IMR-90 (cell line): ENCODE measurements at regions not wholly inside any gene's neighbourhood (a gene's known extent, or its start where the extent isn't known, plus 50 kb on each side); places are given as distances from the start of the nearest gene placed in this dataset.

Experiments
- ATAC-seq: fragments of 200-7000 bp; cut with Tn5 transposase; 2 replicates; pipeline ENCODE4 v1.9.1; 2020; ENCODE audit warnings: low read depth, mild to moderate bottlenecking, moderate library complexity
- BruUV-seq: library from RNA; stranded (reverse); fragments of 400-500 nt; replicated peaks from 2 replicates; lab custom pipeline; 2021; lab: Mats Ljungman, UMichigan
- CTCF ChIA-PET: fragments of 300-600 bp; formaldehyde crosslinking; extraction: SDS; loops from one replicate; lab custom pipeline; 2021; ENCODE audit warnings: antibody characterized with exemption; lab: Yijun Ruan, JAX
- POLR2A ChIA-PET: fragments of 300-600 bp; sonication (Branson Sonifier 250); formaldehyde crosslinking; loops from one replicate; lab custom pipeline; 2022; ENCODE audit warnings: antibody characterized with exemption; ENCODE audit not compliant: unreplicated experiment; lab: Charles Lee
- DNase-seq: peaks from one replicate; pipeline ENCODE4 v3.0.0; 2013
- H2AFZ ChIP-seq: replicated peaks from 2 replicates; pipeline ENCODE3; 2013; ENCODE audit warnings: low read length, mild to moderate bottlenecking; ENCODE audit not compliant: poor library complexity
- H2AK5ac ChIP-seq: 2 replicates; pipeline ENCODE4 v1.6.1; 2013; ENCODE audit warnings: low read depth, low read length, inconsistent platforms
- H2AK9ac ChIP-seq: replicated peaks from 2 replicates; pipeline ENCODE3; 2013; ENCODE audit warnings: mild to moderate bottlenecking, low read depth, low read length, moderate library complexity; ENCODE audit not compliant: poor library complexity
- H2BK120ac ChIP-seq: 2 replicates; pipeline ENCODE4 v1.6.1; 2013; ENCODE audit warnings: low read depth, low read length, inconsistent platforms
- H2BK15ac ChIP-seq: 3 replicates; pipeline ENCODE4 v1.6.1; 2013; ENCODE audit warnings: low read depth, low read length, inconsistent platforms
- H2BK20ac ChIP-seq: 2 replicates; pipeline ENCODE4 v1.6.1; 2013; ENCODE audit warnings: low read depth, mild to moderate bottlenecking, inconsistent platforms, low read length, moderate library complexity
- H2BK5ac ChIP-seq: 2 replicates; pipeline ENCODE4 v1.6.1; 2013; ENCODE audit warnings: mild to moderate bottlenecking, low read depth, low read length, inconsistent platforms; ENCODE audit not compliant: poor library complexity, severe bottlenecking
- H3K14ac ChIP-seq: replicated peaks from 2 replicates; pipeline ENCODE4 v1.6.1; 2013; ENCODE audit warnings: low read depth, low read length, inconsistent platforms
- H3K18ac ChIP-seq: 2 replicates; pipeline ENCODE4 v1.6.1; 2013; ENCODE audit warnings: low read depth, low read length, control low read depth
- H3K23ac ChIP-seq: 2 replicates; pipeline ENCODE4 v1.6.1; 2013; ENCODE audit warnings: low read depth, low read length, inconsistent platforms
- H3K27ac ChIP-seq: 2 replicates; pipeline ENCODE4 v1.5.1; 2013; ENCODE audit warnings: mild to moderate bottlenecking, control low read depth, low read length; ENCODE audit not compliant: insufficient read depth
- H3K27me3 ChIP-seq: 2 replicates; pipeline ENCODE4 v1.6.1; 2013; ENCODE audit warnings: low read length; ENCODE audit not compliant: control insufficient read depth, insufficient read depth
- H3K36me3 ChIP-seq: 2 replicates; pipeline ENCODE4 v1.6.1; 2013; ENCODE audit warnings: low read length, mixed read lengths; ENCODE audit not compliant: control insufficient read depth, insufficient read depth
- H3K4ac ChIP-seq: 2 replicates; pipeline ENCODE4 v1.6.1; 2013; ENCODE audit warnings: low read depth, low read length, inconsistent platforms
- H3K4me1 ChIP-seq: 2 replicates; pipeline ENCODE4 v1.6.1; 2013; ENCODE audit warnings: low read length, mixed read lengths; ENCODE audit not compliant: control insufficient read depth, insufficient read depth
- H3K4me2 ChIP-seq: 2 replicates; pipeline ENCODE4 v1.6.1; 2013; ENCODE audit warnings: low read depth, mild to moderate bottlenecking, control low read depth, low read length, moderate library complexity
- H3K4me3 ChIP-seq: 2 replicates; pipeline ENCODE4 v1.5.1; 2013; ENCODE audit warnings: low read depth, mild to moderate bottlenecking, control low read depth, low read length, moderate library complexity; ENCODE audit not compliant: insufficient read depth
- H3K56ac ChIP-seq: 2 replicates; pipeline ENCODE4 v1.6.1; 2013; ENCODE audit warnings: low read length, inconsistent platforms; ENCODE audit not compliant: insufficient read depth; ENCODE audit errors: extremely low read depth
- H3K79me1 ChIP-seq, 2 experiments: 2 replicates each; pipeline ENCODE4 v1.6.1; 2013; ENCODE audit warnings: low read length in 2 of 2, inconsistent platforms in 1 of 2, low read depth in 1 of 2
- H3K9ac ChIP-seq: 2 replicates; pipeline ENCODE4 v1.6.1; 2013; ENCODE audit warnings: low read depth, low read length, control low read depth
- H3K9me1 ChIP-seq: 2 replicates; pipeline ENCODE4 v1.6.1; 2013; ENCODE audit warnings: low read length, inconsistent platforms; ENCODE audit not compliant: insufficient read depth
- H3K9me3 ChIP-seq: 2 replicates; pipeline ENCODE4 v1.6.1; 2013; ENCODE audit warnings: low read length; ENCODE audit not compliant: control insufficient read depth, insufficient read depth
- H4K20me1 ChIP-seq: 2 replicates; pipeline ENCODE4 v1.6.1; 2013; ENCODE audit warnings: low read length, inconsistent platforms; ENCODE audit not compliant: insufficient read depth
- H4K5ac ChIP-seq: 2 replicates; pipeline ENCODE4 v1.6.1; 2013; ENCODE audit warnings: mild to moderate bottlenecking, low read depth, low read length, control low read depth
- H4K8ac ChIP-seq, 2 experiments: 2 replicates each; pipeline ENCODE4 v1.6.1; 2013; ENCODE audit warnings: low read depth in 2 of 2, low read length in 2 of 2, control low read depth in 1 of 2, inconsistent platforms in 1 of 2
- H4K91ac ChIP-seq: 2 replicates; pipeline ENCODE4 v1.6.1; 2013; ENCODE audit warnings: low read depth, low read length, inconsistent platforms; ENCODE audit not compliant: insufficient read depth
- BHLHE40 ChIP-seq: fragments of 150-350 bp; IDR thresholded peaks from 2 replicates; pipeline ENCODE4 v1.6.1; 2016; ENCODE audit warnings: mild to moderate bottlenecking, low read depth, low read length
- CEBPB ChIP-seq: IDR thresholded peaks from 2 replicates; pipeline ENCODE4 v1.6.1; 2012; ENCODE audit warnings: low read depth, low read length, improper control_type of control experiment
- CHD1 ChIP-seq: IDR thresholded peaks from 2 replicates; pipeline ENCODE4 v1.6.1; 2012; ENCODE audit warnings: low read depth, low read length, improper control_type of control experiment
- FOS ChIP-seq: fragments of 150-350 bp; IDR thresholded peaks from 2 replicates; pipeline ENCODE4 v1.6.1; 2016; ENCODE audit warnings: low read depth, low read length
- MAFK ChIP-seq: IDR thresholded peaks from 2 replicates; pipeline ENCODE4 v1.6.1; 2012; ENCODE audit warnings: low read depth, low read length, improper control_type of control experiment
- MAZ ChIP-seq: IDR thresholded peaks from 2 replicates; pipeline ENCODE4 v1.6.1; 2012; ENCODE audit warnings: low read depth, mild to moderate bottlenecking, low read length, improper control_type of control experiment, moderate library complexity, borderline replicate concordance
- MXI1 ChIP-seq: IDR thresholded peaks from 2 replicates; pipeline ENCODE4 v1.6.1; 2012; ENCODE audit warnings: low read depth, mild to moderate bottlenecking, low read length, moderate library complexity, borderline replicate concordance
- NFE2L2 ChIP-seq: fragments of 150-350 bp; IDR thresholded peaks from 2 replicates; pipeline ENCODE4 v1.6.1; 2016; ENCODE audit warnings: low read depth, mild to moderate bottlenecking, low read length
- POLR2A ChIP-seq: IDR thresholded peaks from 2 replicates; pipeline ENCODE4 v1.6.1; 2012; ENCODE audit warnings: mild to moderate bottlenecking, low read depth, low read length
- RAD21 ChIP-seq: IDR thresholded peaks from 2 replicates; pipeline ENCODE4 v1.6.1; 2012; ENCODE audit warnings: low read length, improper control_type of control experiment
- RCOR1 ChIP-seq: IDR thresholded peaks from 2 replicates; pipeline ENCODE4 v1.6.1; 2012; ENCODE audit warnings: mild to moderate bottlenecking, low read length, improper control_type of control experiment; ENCODE audit not compliant: insufficient replicate concordance
- RFX5 ChIP-seq: IDR thresholded peaks from 2 replicates; pipeline ENCODE4 v1.8.0; 2012; ENCODE audit warnings: low read depth, mild to moderate bottlenecking, low read length, moderate library complexity
- SMC3 ChIP-seq: fragments of 150-350 bp; IDR thresholded peaks from 2 replicates; pipeline ENCODE4 v1.6.1; 2016; ENCODE audit warnings: low read depth, mild to moderate bottlenecking, antibody characterized with exemption, low read length, moderate library complexity
- WGBS, 2 experiments: methylation state at CpG; one replicate each; pipeline versions ENCODE4 v1.1.5 to v1.1.7; 2013; ENCODE audit warnings: missing lambda C conversion rate in 2 of 2; ENCODE audit not compliant: insufficient read length in 1 of 2; ENCODE audit errors: extremely low coverage in 2 of 2; 5-methylcytosine and 5-hydroxymethylcytosine counted together
- dilution Hi-C: fragments of 300-500 bp; cut with HindIII; formaldehyde crosslinking; loops from one replicate; pipeline ENCODE4 v1.14.3; 2018; ENCODE audit warnings: low sequenced_read_pairs; ENCODE audit not compliant: unreplicated experiment
- in situ Hi-C: fragments of 300-500 bp; cut with MboI; formaldehyde crosslinking; loops from 3 replicates; pipeline ENCODE4 v1.14.3; 2019; ENCODE audit warnings: low sequenced_read_pairs, inconsistent platforms, mixed read lengths
- intact Hi-C: fragments of 100-400 bp; cut with micrococcal nuclease; formaldehyde crosslinking; loops from 2 replicates; pipeline ENCODE4 v1.10.0; 2022
- TF ChIP-seq, protein P1 (sequence below): conservative IDR thresholded peaks from 2 replicates; pipeline ENCODE4 v1.5.1; 2012; ENCODE audit warnings: mild to moderate bottlenecking, low read depth, low read length, improper control_type of control experiment
- TF ChIP-seq, protein P2 (sequence below): fragments of 150-350 bp; IDR thresholded peaks from 2 replicates; pipeline ENCODE4 v1.6.1; 2017; ENCODE audit warnings: mild to moderate bottlenecking, antibody characterized with exemption, low read length, low read depth
- TF ChIP-seq, protein P3 (sequence below): fragments of 150-350 bp; IDR thresholded peaks from 2 replicates; pipeline ENCODE4 v1.6.1; 2016; ENCODE audit warnings: low read depth, mild to moderate bottlenecking, low read length, moderate library complexity, borderline replicate concordance

DNA sequence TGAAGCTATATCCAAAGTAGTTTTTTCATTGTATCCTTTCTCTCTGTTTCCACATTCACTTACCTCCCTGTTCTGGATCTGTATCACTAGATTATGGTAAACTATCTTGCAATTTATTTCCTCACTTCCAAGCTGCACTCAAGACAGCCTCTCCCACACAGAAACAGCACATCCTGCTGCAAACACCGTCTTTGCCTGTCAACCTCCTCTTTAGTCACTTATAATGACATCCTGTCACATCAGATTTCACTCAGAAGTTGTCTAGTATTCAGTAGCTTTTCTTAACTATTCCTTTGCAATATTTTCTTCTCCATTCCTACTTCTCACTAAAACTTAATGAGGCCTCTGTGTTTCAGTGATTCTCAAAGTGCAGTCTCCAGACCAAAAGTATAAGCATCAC lies 490.8 kb downstream of the IGSF11 start:
- H2BK20ac ChIP-seq: no peak overlapping the region
- ATAC-seq (no peak), DNase-seq (no peak)
- H4K8ac ChIP-seq: no peak overlapping the region
- dilution Hi-C loops: no loop called here
- H3K18ac ChIP-seq: no peak overlapping the region
- no peak overlapping the region for H4K91ac ChIP-seq
- no peak overlapping the region for H3K4ac ChIP-seq
- H3K27me3 ChIP-seq: no peaks in the 10 kb centered on the region
- H3K4me2 ChIP-seq: no peak overlapping the region
- H3K4me1 ChIP-seq: no peaks in the 10 kb centered on the region
- H3K36me3 ChIP-seq: no peaks in the 10 kb centered on the region
- CTCF ChIA-PET: no interaction called here
- no peak overlapping the region for H3K9ac ChIP-seq
- in situ Hi-C loops: no loop called here
- H3K79me1 ChIP-seq: no peaks in the 10 kb centered on the region
- H2BK120ac ChIP-seq: no peak overlapping the region
- no peak overlapping the region for H2BK15ac ChIP-seq
- H3K27ac ChIP-seq: no peak overlapping the region
- POLR2A ChIA-PET: no interaction called here
- no peak overlapping the region for H2AK9ac ChIP-seq
- 0 out of 2 replicates have a peak, but pooled peaks cover 1% of the 10 kb centered on the region for H3K9me3 ChIP-seq
- H3K4me3 ChIP-seq: no peak overlapping the region
- no peaks in the 10 kb centered on the region for H4K20me1 ChIP-seq
- no peak overlapping the region for H2AK5ac ChIP-seq
- no TSS peak for BruUV-seq
- H4K5ac ChIP-seq: no peak overlapping the region
- H2AFZ ChIP-seq: no peak overlapping the region
- H2BK5ac ChIP-seq: no peak overlapping the region
- intact Hi-C loops: no loop called here
- TF ChIP-seq, protein P1, sequence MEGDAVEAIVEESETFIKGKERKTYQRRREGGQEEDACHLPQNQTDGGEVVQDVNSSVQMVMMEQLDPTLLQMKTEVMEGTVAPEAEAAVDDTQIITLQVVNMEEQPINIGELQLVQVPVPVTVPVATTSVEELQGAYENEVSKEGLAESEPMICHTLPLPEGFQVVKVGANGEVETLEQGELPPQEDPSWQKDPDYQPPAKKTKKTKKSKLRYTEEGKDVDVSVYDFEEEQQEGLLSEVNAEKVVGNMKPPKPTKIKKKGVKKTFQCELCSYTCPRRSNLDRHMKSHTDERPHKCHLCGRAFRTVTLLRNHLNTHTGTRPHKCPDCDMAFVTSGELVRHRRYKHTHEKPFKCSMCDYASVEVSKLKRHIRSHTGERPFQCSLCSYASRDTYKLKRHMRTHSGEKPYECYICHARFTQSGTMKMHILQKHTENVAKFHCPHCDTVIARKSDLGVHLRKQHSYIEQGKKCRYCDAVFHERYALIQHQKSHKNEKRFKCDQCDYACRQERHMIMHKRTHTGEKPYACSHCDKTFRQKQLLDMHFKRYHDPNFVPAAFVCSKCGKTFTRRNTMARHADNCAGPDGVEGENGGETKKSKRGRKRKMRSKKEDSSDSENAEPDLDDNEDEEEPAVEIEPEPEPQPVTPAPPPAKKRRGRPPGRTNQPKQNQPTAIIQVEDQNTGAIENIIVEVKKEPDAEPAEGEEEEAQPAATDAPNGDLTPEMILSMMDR: no peak
- TF ChIP-seq SMC3 (no peak), MAZ (no peak), CHD1 (no peak), MAFK (no peak), RFX5 (no peak), POLR2A (no peak), MXI1 (no peak), FOS (no peak), CEBPB (no peak), RAD21 (no peak), BHLHE40 (no peak), NFE2L2 (no peak), RCOR1 (no peak)
- TF ChIP-seq, protein P2, sequence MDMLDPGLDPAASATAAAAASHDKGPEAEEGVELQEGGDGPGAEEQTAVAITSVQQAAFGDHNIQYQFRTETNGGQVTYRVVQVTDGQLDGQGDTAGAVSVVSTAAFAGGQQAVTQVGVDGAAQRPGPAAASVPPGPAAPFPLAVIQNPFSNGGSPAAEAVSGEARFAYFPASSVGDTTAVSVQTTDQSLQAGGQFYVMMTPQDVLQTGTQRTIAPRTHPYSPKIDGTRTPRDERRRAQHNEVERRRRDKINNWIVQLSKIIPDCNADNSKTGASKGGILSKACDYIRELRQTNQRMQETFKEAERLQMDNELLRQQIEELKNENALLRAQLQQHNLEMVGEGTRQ: no peak
- TF ChIP-seq, protein P3, sequence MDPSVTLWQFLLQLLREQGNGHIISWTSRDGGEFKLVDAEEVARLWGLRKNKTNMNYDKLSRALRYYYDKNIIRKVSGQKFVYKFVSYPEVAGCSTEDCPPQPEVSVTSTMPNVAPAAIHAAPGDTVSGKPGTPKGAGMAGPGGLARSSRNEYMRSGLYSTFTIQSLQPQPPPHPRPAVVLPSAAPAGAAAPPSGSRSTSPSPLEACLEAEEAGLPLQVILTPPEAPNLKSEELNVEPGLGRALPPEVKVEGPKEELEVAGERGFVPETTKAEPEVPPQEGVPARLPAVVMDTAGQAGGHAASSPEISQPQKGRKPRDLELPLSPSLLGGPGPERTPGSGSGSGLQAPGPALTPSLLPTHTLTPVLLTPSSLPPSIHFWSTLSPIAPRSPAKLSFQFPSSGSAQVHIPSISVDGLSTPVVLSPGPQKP: no peak
- H3K14ac ChIP-seq: no peak overlapping the region
- H3K56ac ChIP-seq: no peak overlapping the region
- no peak overlapping the region for H3K23ac ChIP-seq
- no peaks in the 10 kb centered on the region for H3K9me1 ChIP-seq
- 13% methylated on average over 1 of the region's 1 CpG; no CpG with 5 or more reads in 1 of the 2 experiments for WGBS, 2 experiments
